Thymus (tissue), 11 donors: ENCODE measurements at regions not wholly inside any gene's neighbourhood (a gene's known extent, or its start where the extent isn't known, plus 50 kb on each side); places are given as distances from the start of the nearest gene placed in this dataset.

Experiments used
- DNase-seq, 9 donors: peaks; one replicate each; pipeline ENCODE4 v3.0.0-alpha.2; 2013; ENCODE audit warnings: low spot score in 9 of 9, low read depth in 6 of 9, missing footprints in 1 of 9
- H3K27ac ChIP-seq, 2 donors: one replicate each; pipeline ENCODE4 v1.5.1; 2013; ENCODE audit warnings: control low read depth in 1 of 2, low read depth in 1 of 2, low read length in 1 of 2, mild to moderate bottlenecking in 1 of 2, moderate library complexity in 1 of 2
- H3K27me3 ChIP-seq, 2 donors: one replicate each; pipeline ENCODE4 v1.5.1; 2013; ENCODE audit warnings: low read length in 1 of 2; ENCODE audit not compliant: control insufficient read depth in 2 of 2, insufficient read depth in 1 of 2
- H3K36me3 ChIP-seq, 2 donors: one replicate each; pipeline ENCODE4 v1.5.1; 2013; ENCODE audit warnings: low read length in 1 of 2, mild to moderate bottlenecking in 1 of 2, moderate library complexity in 1 of 2; ENCODE audit not compliant: control insufficient read depth in 2 of 2, insufficient read depth in 2 of 2
- H3K4me1 ChIP-seq, 2 donors: one replicate each; pipeline ENCODE4 v1.5.1; 2013; ENCODE audit warnings: low read length in 2 of 2; ENCODE audit not compliant: control insufficient read depth in 2 of 2, insufficient read depth in 2 of 2
- H3K4me3 ChIP-seq, 2 donors: one replicate each; pipeline ENCODE4 v1.5.1; 2013; ENCODE audit warnings: low read length in 2 of 2, control low read depth in 1 of 2, mild to moderate bottlenecking in 1 of 2
- H3K9me3 ChIP-seq, 2 donors: one replicate each; pipeline ENCODE4 v1.5.1; 2013; ENCODE audit warnings: low read length in 1 of 2, mild to moderate bottlenecking in 1 of 2; ENCODE audit not compliant: control insufficient read depth in 2 of 2, insufficient read depth in 1 of 2
- WGBS: extraction: QIAGEN DNeasy Blood & Tissue Kit; methylation state at CpG from one replicate; pipeline ENCODE4 v1.1.7; 2013; 5-methylcytosine and 5-hydroxymethylcytosine counted together
- donor health status: healthy.

DNA sequence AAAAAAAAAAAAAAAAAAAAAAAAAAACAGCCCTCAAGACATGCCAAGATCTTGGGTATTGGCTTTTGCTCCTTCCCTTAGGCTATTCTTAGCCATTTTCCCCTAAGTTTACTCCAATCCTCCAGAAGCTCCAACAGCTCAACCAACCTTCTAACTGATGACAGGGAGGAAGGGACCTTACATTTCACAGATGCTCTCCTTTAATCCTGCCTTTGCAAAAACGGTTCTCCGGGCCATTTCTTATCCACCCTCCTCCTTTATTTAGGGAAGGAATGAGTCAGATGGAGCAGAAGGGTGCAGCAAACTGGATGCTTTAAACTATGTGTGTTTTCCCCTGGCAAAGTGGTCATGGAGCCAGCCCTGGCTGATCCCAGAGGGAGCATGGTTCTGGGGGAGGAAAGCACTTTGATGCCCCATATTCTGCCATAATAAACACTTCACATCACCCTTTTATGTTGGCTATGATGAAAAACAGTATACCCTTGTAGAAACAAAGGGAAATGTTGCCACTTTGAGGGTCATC, 369.4 kb upstream of the DMAC1 start:
- no peaks in the 10 kb centered on the region for H3K36me3 ChIP-seq
- H3K27ac ChIP-seq, result no peak overlapping the region
- H3K9me3 ChIP-seq, result no peaks in the 10 kb centered on the region
- DNase-seq, result no peak
- 83% methylated on average over 2 of the region's 2 CpGs for WGBS
- H3K4me3 ChIP-seq, result no peak overlapping the region
- no peaks in the 10 kb centered on the region for H3K27me3 ChIP-seq
- H3K4me1 ChIP-seq, result no peaks in the 10 kb centered on the region

DNA sequence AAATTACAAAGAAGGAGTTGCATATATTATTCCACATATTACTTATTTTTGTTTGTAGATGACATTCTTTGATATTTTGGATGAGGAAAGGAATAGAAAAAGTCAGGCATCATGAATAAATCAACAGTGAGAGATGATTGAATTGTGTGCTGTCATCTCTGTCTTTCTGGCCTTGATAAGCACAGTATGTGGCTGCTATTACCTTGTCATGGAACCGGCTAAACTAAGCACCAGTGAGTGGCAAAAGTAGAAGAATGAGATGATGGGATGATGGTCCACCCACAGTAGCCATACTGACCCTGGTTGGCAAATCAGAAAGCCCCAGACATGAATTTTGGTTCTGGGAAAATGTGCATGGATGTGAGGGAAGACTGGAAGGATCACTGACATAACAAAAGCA, 361.2 kb upstream of the DMAC1 start:
- no peaks in the 10 kb centered on the region for H3K36me3 ChIP-seq
- H3K27me3 ChIP-seq, result no peaks in the 10 kb centered on the region
- H3K4me3 ChIP-seq, result no peak overlapping the region
- no peak overlapping the region for H3K27ac ChIP-seq
- DNase-seq, result no peak
- WGBS, result 97% methylated on average over 1 of the region's 1 CpG
- no peaks in the 10 kb centered on the region for H3K4me1 ChIP-seq
- no peaks in the 10 kb centered on the region for H3K9me3 ChIP-seq

- Histone ChIP-seq H3K9me3 (no peaks in the 10 kb centered on the region), H3K4me3 (no peak overlapping the region), H3K27me3 (no peaks in the 10 kb centered on the region), H3K36me3 (no peaks in the 10 kb centered on the region), H3K27ac (no peak overlapping the region), H3K4me1 (no peaks in the 10 kb centered on the region)
- 97% methylated on average over 2 of the region's 2 CpGs for WGBS
- DNase-seq, result no peak
Observed at GRCh38 chr9:8158574-8158973, 359.0 kb upstream of the DMAC1 start.

- 98% methylated on average over 3 of the region's 3 CpGs for WGBS
- H3K4me3 ChIP-seq, result no peak overlapping the region
- H3K27me3 ChIP-seq, result no peaks in the 10 kb centered on the region
- no peak for DNase-seq
- H3K36me3 ChIP-seq, result no peaks in the 10 kb centered on the region
- H3K9me3 ChIP-seq, result no peaks in the 10 kb centered on the region
- H3K27ac ChIP-seq, result no peak overlapping the region
- H3K4me1 ChIP-seq, result no peaks in the 10 kb centered on the region
Observed at GRCh38 chr9:8157683-8158324, 358.2 kb upstream of the DMAC1 start.

GRCh38 chr9:8156346-8156745, 356.8 kb upstream of the DMAC1 start:
- H3K27ac ChIP-seq, result no peak overlapping the region
- no peaks in the 10 kb centered on the region for H3K36me3 ChIP-seq
- H3K4me1 ChIP-seq, result no peaks in the 10 kb centered on the region
- 95% methylated on average over 2 of the region's 2 CpGs for WGBS
- H3K27me3 ChIP-seq, result no peaks in the 10 kb centered on the region
- H3K4me3 ChIP-seq, result no peak overlapping the region
- H3K9me3 ChIP-seq, result no peaks in the 10 kb centered on the region
- DNase-seq, result no peak

- Histone ChIP-seq H3K27me3 (no peaks in the 10 kb centered on the region), H3K4me3 (no peak overlapping the region), H3K4me1 (no peaks in the 10 kb centered on the region), H3K36me3 (no peaks in the 10 kb centered on the region), H3K27ac (no peak overlapping the region), H3K9me3 (no peaks in the 10 kb centered on the region)
- WGBS, result 99% methylated on average over 5 of the region's 5 CpGs
- no peak for DNase-seq
Observed at GRCh38 chr9:8155706-8156105, 356.1 kb upstream of the DMAC1 start.

DNA sequence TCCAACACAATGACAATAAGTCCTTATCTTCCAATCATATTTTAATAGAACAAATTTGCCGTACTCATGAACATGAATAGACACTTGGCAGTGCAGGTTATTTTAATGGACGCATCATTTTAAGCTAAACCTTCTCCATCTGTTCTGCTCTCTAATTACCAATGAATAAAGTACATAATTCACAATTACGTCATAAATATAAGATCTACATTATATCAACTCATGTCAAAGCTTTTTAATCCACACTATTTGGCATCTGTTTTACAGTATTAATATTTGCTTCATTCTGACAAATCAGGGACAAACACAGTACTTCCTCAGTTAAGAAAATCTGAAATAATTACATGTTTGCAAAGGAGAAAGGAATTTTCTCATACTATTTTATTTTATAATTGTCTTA, 344.1 kb upstream of the DMAC1 start:
- DNase-seq, result no peak
- no peaks in the 10 kb centered on the region for H3K27me3 ChIP-seq
- no peak overlapping the region for H3K4me3 ChIP-seq
- no peak overlapping the region for H3K27ac ChIP-seq
- H3K36me3 ChIP-seq, result no peaks in the 10 kb centered on the region
- 98% methylated on average over 3 of the region's 3 CpGs for WGBS
- no peaks in the 10 kb centered on the region for H3K4me1 ChIP-seq
- no peaks in the 10 kb centered on the region for H3K9me3 ChIP-seq

DNA sequence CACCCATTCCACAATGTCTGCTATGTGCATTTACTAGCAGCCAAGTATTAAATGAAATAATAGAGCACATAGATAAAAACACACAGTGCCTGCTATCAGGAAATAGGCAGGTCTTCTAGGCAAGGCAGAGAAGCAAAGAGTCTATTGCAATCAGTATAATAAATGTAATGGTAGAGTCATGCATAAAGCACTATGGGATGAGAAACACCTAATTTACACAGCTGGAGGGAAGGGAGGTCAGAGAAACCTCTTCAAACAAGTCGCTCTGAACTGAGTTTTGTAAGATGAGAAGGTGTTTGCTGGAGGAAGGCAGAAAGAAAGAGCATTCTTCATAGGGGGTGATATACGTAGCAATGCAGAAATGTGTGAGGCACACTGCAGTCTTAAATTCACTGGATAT, 341.0 kb upstream of the DMAC1 start:
- 74% methylated on average over 2 of the region's 2 CpGs for WGBS
- H3K27me3 ChIP-seq, result no peaks in the 10 kb centered on the region
- no peaks in the 10 kb centered on the region for H3K4me1 ChIP-seq
- peak in 2 of 9 donors; percentile 13 to 34 for DNase-seq
- H3K4me3 ChIP-seq, result no peak overlapping the region
- H3K36me3 ChIP-seq, result no peaks in the 10 kb centered on the region
- no peak overlapping the region for H3K27ac ChIP-seq
- no peaks in the 10 kb centered on the region for H3K9me3 ChIP-seq

DNA sequence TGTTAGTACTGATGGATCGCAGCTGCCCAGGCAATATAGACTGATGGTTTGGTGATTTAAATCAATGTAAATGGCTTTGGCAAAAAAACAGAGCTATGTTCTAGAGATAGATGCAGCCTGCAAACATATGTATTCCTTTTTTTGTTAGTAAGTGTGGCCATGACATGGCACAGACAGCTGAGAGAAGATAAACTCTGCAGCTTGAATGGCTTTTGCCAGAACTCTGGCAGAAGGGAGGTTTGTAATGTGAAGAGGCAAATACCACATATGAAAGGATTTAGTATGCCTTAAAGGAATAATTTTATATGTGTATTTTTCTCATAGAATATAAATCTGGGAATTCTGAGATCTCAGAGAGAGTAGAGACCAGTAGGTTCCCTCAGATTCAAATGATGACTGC, 340.2 kb upstream of the DMAC1 start:
- Histone ChIP-seq H3K27ac (no peak overlapping the region), H3K4me3 (no peak overlapping the region), H3K27me3 (no peaks in the 10 kb centered on the region), H3K36me3 (no peaks in the 10 kb centered on the region), H3K4me1 (no peaks in the 10 kb centered on the region), H3K9me3 (no peaks in the 10 kb centered on the region)
- no peak for DNase-seq
- WGBS, result 97% methylated on average over 1 of the region's 1 CpG
